ENCODE measurements at regions not wholly inside any gene's neighbourhood (a gene's known extent, or its start where the extent isn't known, plus 50 kb on each side); places are given as distances from the start of the nearest gene placed in this dataset.
"Not testable (repeated sequence)": the region's sequence is repeated elsewhere in the genome, so short reads cannot be mapped to it uniquely, and the experiment has no call there.

DNA sequence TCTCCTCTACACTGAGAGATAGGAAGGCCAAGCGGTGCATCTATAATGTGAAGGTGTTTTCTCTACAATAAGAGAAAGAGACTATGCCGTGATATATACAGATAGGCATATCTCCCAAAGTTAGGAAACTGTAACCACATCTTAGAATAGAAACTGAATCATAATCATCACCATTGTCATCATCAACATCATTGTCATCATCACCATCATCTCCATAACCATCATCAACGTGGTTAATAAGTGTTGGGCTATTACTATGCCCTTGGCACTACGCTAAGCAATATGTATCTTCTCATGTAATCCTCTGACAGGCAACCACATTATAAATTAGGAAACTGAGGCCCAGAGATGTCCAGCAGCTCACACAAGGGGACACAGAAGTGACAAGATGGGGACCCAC, 369.9 kb downstream of the ANAPC1 start:
- DNase-seq (ENCODE audit: low read depth, low spot score); H3K4me3 ChIP-seq (ENCODE audit: low read depth, low read length); H3K27me3 ChIP-seq (ENCODE audit: control insufficient read depth, insufficient read depth, low read length); CTCF ChIA-PET; H3K27ac ChIP-seq (ENCODE audit: low read depth, low read length); POLR2A ChIA-PET; H3K9me3 ChIP-seq (ENCODE audit: control insufficient read depth, insufficient read depth, low read length): not testable (repeated sequence)

DNA sequence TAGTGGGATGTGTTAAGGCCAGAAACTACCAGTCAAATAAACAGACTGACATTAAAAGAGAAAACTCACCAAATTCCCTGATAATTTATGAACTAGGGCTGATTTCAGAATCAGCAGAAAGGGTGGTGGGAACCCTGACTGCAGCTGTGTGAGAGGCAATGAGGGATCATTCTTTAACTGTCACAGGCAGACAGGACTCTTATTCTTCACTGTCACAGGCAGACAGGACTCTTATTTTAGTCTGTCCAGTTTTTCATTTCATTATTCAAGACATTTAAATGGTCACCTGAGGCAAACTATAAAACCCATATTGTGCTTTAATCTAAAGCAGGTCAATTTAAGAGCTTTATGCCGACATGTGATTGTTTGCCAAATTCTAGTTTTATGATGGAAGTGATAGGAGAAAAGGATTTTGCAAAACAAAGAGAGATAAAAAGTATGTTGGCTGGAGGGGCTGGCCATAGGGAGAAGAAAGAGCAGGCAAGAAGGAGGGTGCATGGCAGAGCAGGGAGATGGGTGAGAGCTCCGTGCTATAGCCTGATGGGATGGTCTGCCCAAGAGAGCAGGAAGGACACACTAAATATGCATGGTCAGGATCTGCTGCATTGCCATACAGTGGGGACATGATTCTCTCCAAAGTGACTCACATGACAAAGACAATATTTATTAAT, 366.8 kb downstream of the ANAPC1 start:
- CTCF ChIA-PET = not testable (repeated sequence)

DNA sequence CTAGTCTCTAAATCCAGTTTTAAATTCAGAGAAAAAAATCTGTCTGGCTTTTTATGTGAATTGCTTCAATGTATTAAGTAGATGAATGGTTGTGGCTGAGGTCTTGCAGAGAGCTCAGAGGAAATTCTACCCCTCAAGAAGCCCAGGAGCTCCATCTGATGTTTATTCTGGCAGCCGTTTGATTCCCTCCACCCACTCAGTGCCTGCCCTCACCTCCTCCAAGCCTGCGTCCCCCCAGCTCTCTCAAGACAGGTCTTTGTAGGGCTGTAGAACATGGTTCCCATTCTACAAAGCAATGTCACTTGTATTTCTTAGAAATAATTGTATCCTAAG, 366.3 kb downstream of the ANAPC1 start:
- H3K27me3 ChIP-seq (ENCODE audit: control insufficient read depth, insufficient read depth, low read length); H3K9me3 ChIP-seq (ENCODE audit: control insufficient read depth, insufficient read depth, low read length); CTCF ChIA-PET; POLR2A ChIA-PET; DNase-seq (ENCODE audit: low read depth, low spot score); H3K4me3 ChIP-seq (ENCODE audit: low read depth, low read length); H3K27ac ChIP-seq (ENCODE audit: low read depth, low read length): not testable (repeated sequence)

More for the DNA sequence above, 366.8 kb downstream of the ANAPC1 start:
- DNase-seq (ENCODE audit: low read depth, low spot score); H3K27me3 ChIP-seq (ENCODE audit: control insufficient read depth, insufficient read depth, low read length); POLR2A ChIA-PET; H3K9me3 ChIP-seq (ENCODE audit: control insufficient read depth, insufficient read depth, low read length); H3K27ac ChIP-seq (ENCODE audit: low read depth, low read length); H3K4me3 ChIP-seq (ENCODE audit: low read depth, low read length): not testable (repeated sequence)

DNA sequence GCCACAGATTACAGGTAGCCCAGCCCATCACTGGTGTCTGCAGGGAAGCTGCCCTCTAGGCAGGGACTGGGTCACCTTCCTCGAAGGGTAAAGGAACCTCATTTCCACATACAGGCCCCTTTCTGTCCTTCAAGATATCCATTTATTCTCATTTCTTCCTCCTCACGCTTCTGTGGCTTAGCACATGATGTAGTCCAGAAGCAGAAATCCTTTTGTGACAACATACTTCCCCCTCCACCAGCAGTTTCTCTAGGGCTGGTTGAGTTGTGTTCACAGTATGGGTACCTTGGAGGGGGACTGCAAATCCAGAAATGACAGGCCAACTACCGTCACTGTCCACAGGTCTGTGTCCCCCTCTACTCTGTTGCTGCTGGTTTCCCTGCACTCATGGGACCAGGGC, 364.9 kb downstream of the ANAPC1 start:
- H3K27ac ChIP-seq (ENCODE audit: low read depth, low read length) = no peak overlapping the region
- no peaks in the 10 kb centered on the region for H3K9me3 ChIP-seq (ENCODE audit: control insufficient read depth, insufficient read depth, low read length)
- TF ChIP-seq, protein P1, sequence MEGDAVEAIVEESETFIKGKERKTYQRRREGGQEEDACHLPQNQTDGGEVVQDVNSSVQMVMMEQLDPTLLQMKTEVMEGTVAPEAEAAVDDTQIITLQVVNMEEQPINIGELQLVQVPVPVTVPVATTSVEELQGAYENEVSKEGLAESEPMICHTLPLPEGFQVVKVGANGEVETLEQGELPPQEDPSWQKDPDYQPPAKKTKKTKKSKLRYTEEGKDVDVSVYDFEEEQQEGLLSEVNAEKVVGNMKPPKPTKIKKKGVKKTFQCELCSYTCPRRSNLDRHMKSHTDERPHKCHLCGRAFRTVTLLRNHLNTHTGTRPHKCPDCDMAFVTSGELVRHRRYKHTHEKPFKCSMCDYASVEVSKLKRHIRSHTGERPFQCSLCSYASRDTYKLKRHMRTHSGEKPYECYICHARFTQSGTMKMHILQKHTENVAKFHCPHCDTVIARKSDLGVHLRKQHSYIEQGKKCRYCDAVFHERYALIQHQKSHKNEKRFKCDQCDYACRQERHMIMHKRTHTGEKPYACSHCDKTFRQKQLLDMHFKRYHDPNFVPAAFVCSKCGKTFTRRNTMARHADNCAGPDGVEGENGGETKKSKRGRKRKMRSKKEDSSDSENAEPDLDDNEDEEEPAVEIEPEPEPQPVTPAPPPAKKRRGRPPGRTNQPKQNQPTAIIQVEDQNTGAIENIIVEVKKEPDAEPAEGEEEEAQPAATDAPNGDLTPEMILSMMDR (IDR thresholded peaks at IDR 0.05; ENCODE audit: low read depth, low read length) = no peak
- ChIA-PET POLR2A (no interaction called here), CTCF (no interaction called here)
- DNase-seq (ENCODE audit: low read depth, low spot score) = no peak
- H3K27me3 ChIP-seq (ENCODE audit: control insufficient read depth, insufficient read depth, low read length) = no peaks in the 10 kb centered on the region
- H3K4me3 ChIP-seq (ENCODE audit: low read depth, low read length) = no peak overlapping the region

DNA sequence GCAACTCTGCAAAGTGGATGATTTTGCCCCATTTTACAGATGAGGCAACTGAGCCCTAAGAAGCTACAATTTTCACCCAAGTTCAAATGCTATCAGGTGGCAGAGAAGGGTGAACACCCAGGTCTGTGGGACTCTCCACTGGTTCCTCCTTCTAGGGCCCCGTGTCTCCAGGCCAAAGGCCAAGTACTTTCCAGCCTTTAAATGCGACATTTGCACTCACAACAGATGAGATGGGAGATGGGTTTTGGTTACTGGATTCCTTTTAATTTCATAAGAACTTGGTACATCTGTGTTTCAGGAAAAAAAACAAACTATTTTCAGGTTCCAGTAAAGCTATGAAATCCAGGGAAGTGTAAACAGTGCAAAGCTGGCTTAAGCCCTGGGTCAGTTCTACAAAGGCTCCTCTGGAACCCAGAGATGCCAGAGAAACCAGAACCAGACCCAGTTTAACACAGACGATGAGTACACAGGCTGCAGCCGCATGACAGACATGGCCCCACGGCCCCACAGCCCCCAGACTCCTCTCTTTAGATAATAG, 361.7 kb downstream of the ANAPC1 start:
- H3K4me3 ChIP-seq (ENCODE audit: low read depth, low read length) = no peak overlapping the region
- ChIA-PET CTCF (no interaction called here), POLR2A (interaction anchor here (1.1 kb wide), 1 partner anchor 154 kb away, joined by 3 read pairs; no protein-coding TSS in a partner anchor)
- peak overlapping the region; percentile 57 for H3K27ac ChIP-seq (ENCODE audit: low read depth, low read length)
- H3K9me3 ChIP-seq (ENCODE audit: control insufficient read depth, insufficient read depth, low read length) = no peaks in the 10 kb centered on the region
- peak; percentile 58 for DNase-seq (ENCODE audit: low read depth, low spot score)
- TF ChIP-seq, protein P1 (IDR thresholded peaks at IDR 0.05; ENCODE audit: low read depth, low read length) = no peak
- H3K27me3 ChIP-seq (ENCODE audit: control insufficient read depth, insufficient read depth, low read length) = no peaks in the 10 kb centered on the region

DNA sequence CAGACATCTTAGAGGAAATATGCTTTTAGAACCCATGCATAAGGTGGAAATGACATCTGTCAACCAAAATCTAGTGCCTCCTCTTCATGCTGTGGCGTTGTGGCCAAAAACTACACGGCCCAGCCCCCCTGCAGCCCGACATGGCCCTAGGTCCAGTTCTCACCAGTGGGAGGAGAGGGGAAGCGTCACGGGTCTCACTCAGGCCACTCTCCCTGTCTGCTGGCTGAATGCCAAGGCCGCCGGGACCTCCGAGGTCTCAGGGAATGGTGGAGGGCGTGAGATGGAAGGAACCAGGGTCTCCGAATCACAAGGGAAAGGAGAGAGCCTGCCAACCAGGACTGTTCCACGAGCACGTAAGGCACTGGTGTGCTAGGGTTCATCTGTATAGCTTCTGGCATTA, 361.0 kb downstream of the ANAPC1 start:
- TF ChIP-seq, protein P1 (IDR thresholded peaks at IDR 0.05; ENCODE audit: low read depth, low read length) = no peak
- DNase-seq (ENCODE audit: low read depth, low spot score) = no peak
- no peak overlapping the region for H3K4me3 ChIP-seq (ENCODE audit: low read depth, low read length)
- POLR2A ChIA-PET = interaction anchor here (1.1 kb wide), 1 partner anchor 154 kb away, joined by 3 read pairs; no protein-coding TSS in a partner anchor
- CTCF ChIA-PET = no interaction called here
- H3K27ac ChIP-seq (ENCODE audit: low read depth, low read length) = no peak overlapping the region
- H3K9me3 ChIP-seq (ENCODE audit: control insufficient read depth, insufficient read depth, low read length) = no peaks in the 10 kb centered on the region
- H3K27me3 ChIP-seq (ENCODE audit: control insufficient read depth, insufficient read depth, low read length) = no peaks in the 10 kb centered on the region

DNA sequence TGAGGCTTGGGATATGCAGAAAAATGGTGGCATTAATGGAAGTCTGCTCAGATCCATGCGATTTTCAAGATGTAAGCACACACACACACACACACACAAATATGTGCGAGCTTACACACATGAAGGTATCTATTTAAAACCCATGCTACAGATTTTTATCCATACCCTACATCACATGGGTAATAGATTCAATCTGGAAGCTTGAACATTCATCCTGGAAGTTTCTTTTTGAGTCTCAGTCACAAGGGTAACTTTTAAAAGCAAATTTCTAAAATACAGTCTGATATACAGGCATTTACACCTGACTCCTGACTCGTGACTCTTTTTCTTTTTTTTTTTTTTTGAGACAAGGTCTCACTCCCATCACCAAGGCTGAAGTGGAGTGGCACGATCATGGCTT, 359.0 kb downstream of the ANAPC1 start:
- H3K27me3 ChIP-seq (ENCODE audit: control insufficient read depth, insufficient read depth, low read length); H3K27ac ChIP-seq (ENCODE audit: low read depth, low read length); H3K9me3 ChIP-seq (ENCODE audit: control insufficient read depth, insufficient read depth, low read length); H3K4me3 ChIP-seq (ENCODE audit: low read depth, low read length); POLR2A ChIA-PET; DNase-seq (ENCODE audit: low read depth, low spot score): not testable (repeated sequence)
- CTCF ChIA-PET = interaction anchor here (0.7 kb wide), 1 partner anchor 10 kb away, joined by 3 read pairs; no protein-coding TSS in a partner anchor

DNA sequence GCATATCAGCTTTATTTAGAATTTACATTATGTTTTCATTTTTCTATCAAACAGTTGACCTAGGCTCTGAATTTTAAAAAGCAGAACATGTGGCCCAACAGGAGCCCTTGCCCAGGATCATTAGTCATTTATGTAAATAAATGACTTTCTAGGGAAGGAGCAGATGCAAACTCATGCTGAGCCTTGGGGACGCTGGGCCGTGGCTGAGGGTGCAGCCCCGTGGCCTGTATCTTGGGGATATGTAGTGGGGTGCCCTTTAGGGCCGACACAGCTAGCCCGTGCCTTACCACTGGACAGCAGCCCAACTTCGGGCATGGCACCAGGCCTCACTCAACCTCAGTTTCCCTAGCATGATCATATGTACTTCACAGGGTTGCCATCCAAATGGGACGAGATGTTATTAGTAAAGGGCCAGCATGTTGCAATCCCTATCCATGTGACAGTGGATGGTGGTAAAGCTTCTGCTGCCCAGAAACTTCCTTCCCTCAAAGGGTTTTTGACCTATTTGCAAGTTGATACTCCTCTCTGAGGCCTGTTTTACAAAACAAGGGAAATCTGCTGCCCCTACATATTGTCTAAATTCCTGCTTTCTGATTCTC, 357.9 kb downstream of the ANAPC1 start:
- H3K4me3 ChIP-seq (ENCODE audit: low read depth, low read length); CTCF ChIA-PET; H3K27ac ChIP-seq (ENCODE audit: low read depth, low read length); H3K9me3 ChIP-seq (ENCODE audit: control insufficient read depth, insufficient read depth, low read length); H3K27me3 ChIP-seq (ENCODE audit: control insufficient read depth, insufficient read depth, low read length); DNase-seq (ENCODE audit: low read depth, low spot score); POLR2A ChIA-PET: not testable (repeated sequence)

DNA sequence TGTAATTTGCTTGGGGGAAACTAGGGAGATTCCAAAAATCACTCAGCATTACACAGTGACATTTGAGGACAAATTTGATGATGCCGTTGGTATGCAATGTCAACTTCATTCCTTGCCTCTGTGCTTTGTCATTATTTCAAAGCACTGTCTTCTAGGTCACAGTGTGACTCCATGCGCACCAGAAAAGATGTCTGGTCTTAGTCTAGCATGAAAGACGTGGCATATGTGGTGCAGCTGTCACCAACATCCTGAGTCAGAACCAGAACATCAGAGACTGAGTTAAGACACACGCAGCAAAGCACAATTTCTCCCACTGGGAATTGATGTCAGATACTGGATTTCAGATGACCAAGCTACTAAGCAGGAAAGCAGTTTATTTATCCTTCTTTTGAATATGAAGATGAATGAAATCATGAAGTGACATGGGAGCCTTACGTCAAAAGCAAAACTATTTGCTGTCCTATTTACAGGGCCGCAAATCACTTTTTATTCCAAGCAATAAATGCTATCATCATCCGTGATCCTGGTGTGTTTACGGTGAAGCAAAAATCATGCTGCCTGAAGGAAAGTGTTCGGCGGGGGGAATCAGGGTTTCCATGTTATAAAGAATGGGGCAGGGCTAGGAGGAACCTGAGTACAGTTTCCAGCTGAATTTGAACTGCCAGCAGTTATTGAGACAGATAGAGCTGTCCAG, 356.1 kb downstream of the ANAPC1 start:
- H3K9me3 ChIP-seq (ENCODE audit: control insufficient read depth, insufficient read depth, low read length); CTCF ChIA-PET; H3K4me3 ChIP-seq (ENCODE audit: low read depth, low read length); DNase-seq (ENCODE audit: low read depth, low spot score); H3K27ac ChIP-seq (ENCODE audit: low read depth, low read length); H3K27me3 ChIP-seq (ENCODE audit: control insufficient read depth, insufficient read depth, low read length); POLR2A ChIA-PET: not testable (repeated sequence)
